ENCODE measurements at regions not wholly inside any gene's neighbourhood (a gene's known extent, or its start where the extent isn't known, plus 50 kb on each side); places are given as distances from the start of the nearest gene placed in this dataset.

DNA sequence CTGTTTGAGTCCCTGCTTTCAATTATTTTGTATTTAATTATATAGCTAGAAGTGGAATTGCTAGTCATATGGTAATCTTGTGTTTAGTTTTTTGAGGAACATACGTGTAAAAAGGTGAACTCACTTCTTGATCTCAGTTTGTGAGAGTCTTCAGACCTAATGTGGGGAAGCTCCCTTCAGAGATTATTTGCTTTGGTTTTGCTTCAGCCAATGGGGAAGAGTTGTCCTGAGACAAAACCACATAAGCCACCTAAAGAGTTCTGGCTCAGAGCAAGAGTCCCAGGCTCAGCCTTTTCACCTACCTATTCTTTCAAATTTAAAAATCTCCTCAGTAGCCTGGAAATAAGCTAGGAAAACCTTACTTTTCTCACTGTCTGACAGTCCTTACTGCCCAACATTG lies 138.4 kb downstream of the UCK2 start:
- TF ChIP-seq, protein P1, sequence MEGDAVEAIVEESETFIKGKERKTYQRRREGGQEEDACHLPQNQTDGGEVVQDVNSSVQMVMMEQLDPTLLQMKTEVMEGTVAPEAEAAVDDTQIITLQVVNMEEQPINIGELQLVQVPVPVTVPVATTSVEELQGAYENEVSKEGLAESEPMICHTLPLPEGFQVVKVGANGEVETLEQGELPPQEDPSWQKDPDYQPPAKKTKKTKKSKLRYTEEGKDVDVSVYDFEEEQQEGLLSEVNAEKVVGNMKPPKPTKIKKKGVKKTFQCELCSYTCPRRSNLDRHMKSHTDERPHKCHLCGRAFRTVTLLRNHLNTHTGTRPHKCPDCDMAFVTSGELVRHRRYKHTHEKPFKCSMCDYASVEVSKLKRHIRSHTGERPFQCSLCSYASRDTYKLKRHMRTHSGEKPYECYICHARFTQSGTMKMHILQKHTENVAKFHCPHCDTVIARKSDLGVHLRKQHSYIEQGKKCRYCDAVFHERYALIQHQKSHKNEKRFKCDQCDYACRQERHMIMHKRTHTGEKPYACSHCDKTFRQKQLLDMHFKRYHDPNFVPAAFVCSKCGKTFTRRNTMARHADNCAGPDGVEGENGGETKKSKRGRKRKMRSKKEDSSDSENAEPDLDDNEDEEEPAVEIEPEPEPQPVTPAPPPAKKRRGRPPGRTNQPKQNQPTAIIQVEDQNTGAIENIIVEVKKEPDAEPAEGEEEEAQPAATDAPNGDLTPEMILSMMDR (conservative IDR thresholded peaks at IDR 0.05) = no peak
- no peak for TF ChIP-seq EZH2 (IDR thresholded peaks at IDR 0.05; ENCODE audit: low read depth)
